ENCODE measurements at regions not wholly inside any gene's neighbourhood (a gene's known extent, or its start where the extent isn't known, plus 50 kb on each side); places are given as distances from the start of the nearest gene placed in this dataset.

GRCh38 chr6:51323056-51323455, 504.4 kb downstream of the TFAP2B start:
- TF ChIP-seq CTCF (IDR thresholded peaks at IDR 0.05) (no peak), POLR2A (IDR thresholded peaks at IDR 0.05) (no peak), POLR2AphosphoS5 (IDR thresholded peaks at IDR 0.05) (no peak), EP300 (IDR thresholded peaks at IDR 0.05) (no peak)

Data from suprapubic skin (tissue), 4 donors.